PFSK-1 (cell line): ENCODE measurements at regions not wholly inside any gene's neighbourhood (a gene's known extent, or its start where the extent isn't known, plus 50 kb on each side); places are given as distances from the start of the nearest gene placed in this dataset.

Experiments used
- FOXP2 ChIP-seq: optimal IDR thresholded peaks from 2 replicates; pipeline ENCODE3; 2011; ENCODE audit warnings: borderline replicate concordance, control low read depth, inconsistent platforms; ENCODE audit not compliant: insufficient read depth; ENCODE audit errors: extremely low read length, extremely low read depth
- POLR2AphosphoS5 ChIP-seq: IDR thresholded peaks from 2 replicates; pipeline ENCODE4 v1.6.1; 2012; ENCODE audit warnings: low read depth, mild to moderate bottlenecking, control low read depth, low read length, moderate library complexity
- SIN3A ChIP-seq: IDR thresholded peaks from 2 replicates; pipeline ENCODE4 v1.6.1; 2012; ENCODE audit warnings: mild to moderate bottlenecking, low read length, moderate library complexity, borderline replicate concordance; ENCODE audit not compliant: insufficient read depth
- TAF1 ChIP-seq: IDR thresholded peaks from 2 replicates; pipeline ENCODE4 v1.6.1; 2012; ENCODE audit warnings: low read length, control low read depth, borderline replicate concordance; ENCODE audit not compliant: insufficient read depth
- TF ChIP-seq, protein P1 (sequence below), 2 experiments: IDR thresholded peaks; 2 replicates each; pipeline versions ENCODE4 v1.6.1 to v1.8.0; 2011 to 2012; ENCODE audit warnings: low read depth in 2 of 2, low read length in 2 of 2, control low read depth in 1 of 2, inconsistent platforms in 1 of 2, mild to moderate bottlenecking in 1 of 2, moderate library complexity in 1 of 2; ENCODE audit not compliant: insufficient read depth in 1 of 2

DNA sequence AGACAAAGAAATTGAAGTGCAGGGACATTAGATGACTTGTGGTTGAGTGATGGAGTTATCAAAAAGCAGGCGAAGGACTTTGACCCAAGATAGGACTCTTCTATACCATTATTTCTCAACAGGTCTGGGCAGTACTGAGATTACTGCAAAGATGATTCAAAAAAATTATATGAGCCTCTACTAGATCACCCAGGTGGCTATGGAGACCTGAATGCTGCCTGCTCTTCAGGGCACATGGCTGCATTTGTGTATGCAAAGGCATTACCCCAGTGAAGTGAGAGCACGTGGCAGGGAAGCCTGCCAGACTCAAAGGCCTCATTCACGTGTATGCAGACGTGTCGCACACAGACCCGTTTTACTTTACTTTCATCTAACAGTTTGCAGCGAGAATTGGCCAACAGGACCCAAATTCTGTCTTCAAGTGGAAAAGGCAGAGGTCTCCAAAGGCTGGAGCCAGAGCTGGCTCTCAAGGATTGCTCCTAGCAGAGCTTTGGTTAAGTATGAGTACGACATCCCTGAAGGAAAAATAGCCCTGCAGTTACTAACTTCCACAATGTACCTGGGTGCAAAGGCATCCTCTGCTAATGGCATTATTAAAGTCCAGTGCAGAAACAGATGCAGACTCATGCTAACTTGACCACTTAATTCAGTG, 113.8 kb upstream of the ARMC2 start:
- TF ChIP-seq, protein P1, sequence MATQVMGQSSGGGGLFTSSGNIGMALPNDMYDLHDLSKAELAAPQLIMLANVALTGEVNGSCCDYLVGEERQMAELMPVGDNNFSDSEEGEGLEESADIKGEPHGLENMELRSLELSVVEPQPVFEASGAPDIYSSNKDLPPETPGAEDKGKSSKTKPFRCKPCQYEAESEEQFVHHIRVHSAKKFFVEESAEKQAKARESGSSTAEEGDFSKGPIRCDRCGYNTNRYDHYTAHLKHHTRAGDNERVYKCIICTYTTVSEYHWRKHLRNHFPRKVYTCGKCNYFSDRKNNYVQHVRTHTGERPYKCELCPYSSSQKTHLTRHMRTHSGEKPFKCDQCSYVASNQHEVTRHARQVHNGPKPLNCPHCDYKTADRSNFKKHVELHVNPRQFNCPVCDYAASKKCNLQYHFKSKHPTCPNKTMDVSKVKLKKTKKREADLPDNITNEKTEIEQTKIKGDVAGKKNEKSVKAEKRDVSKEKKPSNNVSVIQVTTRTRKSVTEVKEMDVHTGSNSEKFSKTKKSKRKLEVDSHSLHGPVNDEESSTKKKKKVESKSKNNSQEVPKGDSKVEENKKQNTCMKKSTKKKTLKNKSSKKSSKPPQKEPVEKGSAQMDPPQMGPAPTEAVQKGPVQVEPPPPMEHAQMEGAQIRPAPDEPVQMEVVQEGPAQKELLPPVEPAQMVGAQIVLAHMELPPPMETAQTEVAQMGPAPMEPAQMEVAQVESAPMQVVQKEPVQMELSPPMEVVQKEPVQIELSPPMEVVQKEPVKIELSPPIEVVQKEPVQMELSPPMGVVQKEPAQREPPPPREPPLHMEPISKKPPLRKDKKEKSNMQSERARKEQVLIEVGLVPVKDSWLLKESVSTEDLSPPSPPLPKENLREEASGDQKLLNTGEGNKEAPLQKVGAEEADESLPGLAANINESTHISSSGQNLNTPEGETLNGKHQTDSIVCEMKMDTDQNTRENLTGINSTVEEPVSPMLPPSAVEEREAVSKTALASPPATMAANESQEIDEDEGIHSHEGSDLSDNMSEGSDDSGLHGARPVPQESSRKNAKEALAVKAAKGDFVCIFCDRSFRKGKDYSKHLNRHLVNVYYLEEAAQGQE (IDR thresholded peaks at IDR 0.05; ENCODE audit: insufficient read depth in 1 of 2, low read depth in 2 of 2, low read length in 2 of 2): no peak
- TF ChIP-seq SIN3A (no peak), POLR2AphosphoS5 (no peak), FOXP2 (no peak), TAF1 (no peak)

DNA sequence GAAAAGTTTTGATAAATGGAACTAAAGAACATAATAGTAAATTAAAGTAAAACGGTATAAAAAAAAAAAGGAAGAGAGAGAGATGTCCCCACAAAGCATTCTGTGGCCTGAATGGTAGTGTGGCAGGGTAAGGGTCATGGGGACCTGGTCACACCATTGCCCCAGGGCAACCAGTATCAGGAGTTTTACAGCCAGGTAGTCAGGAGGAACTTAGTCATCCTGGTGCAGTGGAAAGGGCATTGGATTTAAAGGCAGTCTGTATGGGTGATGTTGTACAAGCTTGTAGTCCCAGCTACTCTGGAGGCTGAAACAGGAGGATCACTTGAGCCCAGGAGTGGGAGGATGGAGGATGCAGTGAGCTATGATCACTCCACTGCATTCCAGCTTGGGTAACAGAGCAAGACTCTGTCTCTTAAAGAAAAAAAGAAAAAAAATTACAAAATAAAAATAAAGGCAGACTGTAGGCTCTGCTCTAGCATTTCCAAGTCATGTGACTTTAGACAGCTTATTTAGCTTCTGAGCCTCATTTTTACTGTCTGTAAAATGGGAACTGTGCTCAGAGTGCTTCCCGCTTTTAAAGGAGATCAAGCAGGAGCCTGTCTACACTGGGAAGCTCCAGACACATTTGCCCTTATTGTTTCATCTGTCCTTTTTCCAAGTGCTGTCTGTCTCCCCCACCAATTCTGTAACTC, 112.8 kb upstream of the ARMC2 start:
- TF ChIP-seq FOXP2 (no peak), SIN3A (no peak), TAF1 (no peak), POLR2AphosphoS5 (no peak)
- TF ChIP-seq, protein P1 (IDR thresholded peaks at IDR 0.05; ENCODE audit: insufficient read depth in 1 of 2, low read depth in 2 of 2, low read length in 2 of 2): no peak

DNA sequence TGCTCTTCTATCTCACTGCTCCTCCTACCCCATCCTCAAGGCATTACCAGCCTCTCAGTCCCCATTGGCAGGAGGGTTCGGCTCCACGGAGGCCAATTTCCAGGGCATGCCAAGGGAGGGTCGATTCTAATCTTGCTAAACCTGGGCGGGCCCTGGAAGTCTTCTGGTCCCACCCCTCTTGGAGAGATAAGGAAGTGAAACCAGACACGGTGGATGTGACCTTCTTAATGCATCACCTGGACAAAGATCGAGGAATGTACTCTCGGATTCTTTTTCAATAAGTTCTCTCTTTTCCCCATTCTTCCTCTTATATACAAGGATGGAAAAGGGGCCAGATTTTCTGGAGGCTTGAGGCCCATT, 112.2 kb upstream of the ARMC2 start:
- TF ChIP-seq FOXP2 (no peak), TAF1 (no peak), POLR2AphosphoS5 (no peak), SIN3A (no peak)
- TF ChIP-seq, protein P1 (IDR thresholded peaks at IDR 0.05; ENCODE audit: insufficient read depth in 1 of 2, low read depth in 2 of 2, low read length in 2 of 2): no peak

DNA sequence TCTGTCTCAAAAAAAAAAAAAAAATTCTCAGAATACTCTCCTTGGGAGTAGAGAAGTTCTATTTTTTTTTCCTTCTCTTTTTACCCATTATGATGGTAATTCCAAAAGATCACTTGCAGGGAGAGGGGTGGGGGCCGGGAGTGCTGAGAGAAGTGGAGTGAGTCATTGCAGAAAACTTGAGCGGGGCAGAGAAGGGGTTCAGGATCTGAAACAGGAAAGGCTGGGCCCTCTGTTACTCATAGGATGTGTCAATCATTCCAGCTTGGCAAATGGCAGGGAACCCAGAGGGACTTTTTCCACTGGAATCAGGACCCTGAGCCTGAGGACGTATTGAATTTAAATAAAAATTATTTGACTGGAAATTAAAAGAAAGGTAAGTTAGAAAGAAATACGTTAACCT, 111.4 kb upstream of the ARMC2 start:
- TF ChIP-seq, protein P1 (IDR thresholded peaks at IDR 0.05; ENCODE audit: insufficient read depth in 1 of 2, low read depth in 2 of 2, low read length in 2 of 2): no peak
- no peak for TF ChIP-seq POLR2AphosphoS5
- no peak for TF ChIP-seq TAF1
- TF ChIP-seq FOXP2: no peak
